Left lobe of liver (tissue), 2 donors: ENCODE measurements at regions not wholly inside any gene's neighbourhood (a gene's known extent, or its start where the extent isn't known, plus 50 kb on each side); places are given as distances from the start of the nearest gene placed in this dataset.
"Not testable (repeated sequence)": the region's sequence is repeated elsewhere in the genome, so short reads cannot be mapped to it uniquely, and the experiment has no call there.

Source experiments
- ATAC-seq: fragments of 200-7000 bp; cut with Tn5 transposase; one replicate; pipeline ENCODE4 v1.9.1; 2020; ENCODE audit warnings: mild to moderate bottlenecking, moderate library complexity
- DNase-seq: peaks from one replicate; pipeline ENCODE4 v3.0.0-alpha.2; 2020; ENCODE audit warnings: low spot score
- donor health status: DM: no; HTN: no; CAD: no; lungs with moderate emphysema.
- donor health status: DM: no; HTN: yes; CAD: no.

DNA sequence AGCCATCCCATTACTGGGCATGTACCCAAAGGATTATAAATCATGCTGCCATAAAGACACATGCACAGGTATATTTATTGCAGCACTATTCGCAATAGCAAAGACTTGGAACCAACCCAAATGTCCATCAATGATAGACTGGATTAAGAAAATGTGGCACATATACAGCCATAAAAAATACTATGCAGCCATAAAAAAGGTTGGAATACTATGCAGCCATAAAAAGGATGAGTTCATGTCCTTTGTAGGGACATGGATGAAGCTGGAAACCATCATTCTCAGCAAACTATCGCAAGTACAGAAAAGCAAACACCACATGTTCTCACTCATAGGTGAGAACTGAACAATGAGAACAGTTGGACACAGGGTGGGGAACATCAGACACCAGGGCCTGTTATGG, 151.5 kb downstream of the PLK2 start:
- not testable (repeated sequence) for ATAC-seq, DNase-seq

DNA sequence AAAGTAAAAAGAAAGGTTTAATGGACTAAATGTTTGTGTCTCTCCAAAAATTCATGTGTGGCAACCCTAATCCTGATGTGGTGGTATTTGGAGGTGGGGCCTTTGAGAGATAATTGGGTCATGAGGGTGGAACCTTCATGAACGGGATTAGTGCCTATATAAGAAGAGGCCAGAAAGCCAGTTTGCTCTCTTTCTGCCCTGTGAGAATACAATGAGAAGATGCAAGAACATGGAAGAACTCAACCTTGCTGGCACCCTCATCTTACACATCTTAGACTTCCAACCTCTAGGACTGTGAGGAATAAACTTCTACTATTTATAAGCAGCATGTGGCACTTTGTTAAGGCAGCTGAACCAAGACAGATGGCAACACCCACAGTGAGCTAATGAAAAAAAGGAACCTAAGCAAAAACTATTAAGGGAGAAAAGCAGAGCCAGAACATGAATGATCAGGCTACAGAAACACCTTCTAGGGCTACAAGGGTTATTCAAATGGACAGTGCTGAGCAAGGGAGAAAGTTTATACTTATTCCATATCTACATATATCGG, 159.5 kb downstream of the PLK2 start:
- DNase-seq (no peak), ATAC-seq (no peak)

GRCh38 chr5:58299256-58299655, 160.6 kb downstream of the PLK2 start:
- no peak for DNase-seq
- ATAC-seq = no peak

GRCh38 chr5:58294598-58295305, 165.1 kb downstream of the PLK2 start:
- no peak for DNase-seq
- ATAC-seq = peak; percentile 26

DNA sequence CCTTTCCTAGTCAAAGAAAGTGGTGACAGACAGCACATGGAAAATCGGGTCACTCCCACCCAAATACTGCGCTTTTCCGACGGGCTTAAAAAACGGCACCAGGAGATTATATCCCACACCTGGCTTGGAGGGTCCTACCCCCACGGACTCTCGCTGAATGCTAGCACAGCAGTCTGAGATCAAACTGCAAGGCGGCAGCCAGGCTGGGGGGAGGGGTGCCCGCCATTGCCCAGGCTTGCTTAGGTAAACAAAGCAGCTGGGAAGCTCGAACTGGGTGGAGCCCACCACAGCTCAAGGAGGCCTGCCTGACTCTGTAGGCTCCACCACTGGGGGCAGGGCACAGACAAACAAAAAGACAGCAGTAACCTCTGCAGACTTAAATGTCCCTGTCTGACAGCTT, 171.6 kb downstream of the PLK2 start:
- not testable (repeated sequence) for ATAC-seq, DNase-seq

- DNase-seq = no peak
- no peak for ATAC-seq
These were observed 173.1 kb downstream of the PLK2 start for GRCh38 chr5:58286741-58287140.

GRCh38 chr5:58285900-58286299, 174.0 kb downstream of the PLK2 start:
- no peak for ATAC-seq
- DNase-seq = no peak

DNA sequence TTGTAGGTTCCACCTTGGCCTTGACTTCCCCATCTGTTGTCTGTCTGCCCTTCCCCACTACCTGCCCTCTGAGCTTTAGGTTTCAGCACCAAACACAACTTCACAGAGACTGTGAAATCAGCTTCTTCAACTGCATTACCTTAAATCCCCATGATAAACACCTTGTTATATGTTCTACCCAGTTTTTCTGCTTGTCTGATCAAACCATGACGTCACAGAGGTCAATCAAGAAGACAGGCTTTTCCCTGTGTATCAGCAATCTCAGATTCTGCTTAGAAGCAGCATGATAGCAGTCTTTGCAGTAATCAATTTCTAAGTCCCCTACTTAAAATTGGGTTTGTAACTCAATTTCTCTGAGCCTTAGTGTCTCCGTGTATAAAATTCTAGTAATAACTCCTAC, 175.0 kb downstream of the PLK2 start:
- DNase-seq (no peak), ATAC-seq (no peak)

GRCh38 chr5:58281189-58281588, 178.7 kb downstream of the PLK2 start:
- ATAC-seq (no peak), DNase-seq (no peak)

- ATAC-seq = no peak
- DNase-seq = no peak
These were observed 180.6 kb downstream of the PLK2 start for GRCh38 chr5:58279259-58279658.

DNA sequence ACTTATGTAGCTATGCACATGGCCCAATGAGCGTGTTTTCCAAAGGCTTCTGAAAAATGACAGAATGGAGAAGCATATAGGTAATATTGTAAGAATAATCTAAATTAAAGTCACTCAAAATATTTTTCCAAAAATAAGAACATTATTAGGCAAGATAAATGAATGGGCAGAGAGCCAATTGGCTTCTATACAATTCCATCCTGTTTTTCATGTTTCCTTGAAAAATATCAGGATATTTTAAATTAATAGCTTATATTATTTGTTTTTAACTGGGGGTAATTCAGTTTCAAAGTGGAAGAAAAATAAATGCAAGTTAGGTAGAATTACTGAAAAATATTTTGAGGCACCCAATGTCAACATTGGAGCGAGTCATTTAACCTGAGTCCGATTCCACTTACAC, 183.5 kb downstream of the PLK2 start:
- ATAC-seq = no peak
- no peak for DNase-seq

GRCh38 chr5:58275516-58275915, 184.4 kb downstream of the PLK2 start:
- ATAC-seq = no peak
- DNase-seq = no peak

- no peak for ATAC-seq
- no peak for DNase-seq
These were observed 185.7 kb downstream of the PLK2 start for GRCh38 chr5:58274191-58274590.

DNA sequence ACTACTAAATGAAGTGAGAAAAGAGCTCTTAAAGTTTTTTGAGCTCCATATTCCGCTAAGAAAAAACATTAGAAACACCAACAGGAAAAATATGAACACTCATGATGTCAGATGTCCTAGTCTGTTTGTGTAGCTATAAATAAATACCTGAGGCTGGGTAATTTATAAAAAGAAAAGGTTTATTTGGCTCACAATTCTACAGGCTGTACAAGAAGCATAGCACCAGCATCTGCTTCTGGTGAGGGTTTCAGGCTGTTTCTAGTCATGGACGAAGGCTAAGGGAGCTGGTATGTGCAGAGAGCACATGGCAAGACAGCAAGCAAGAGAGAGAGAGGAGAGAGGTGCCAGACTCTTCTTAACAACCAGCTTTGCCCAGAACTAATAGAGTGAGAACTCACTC, 186.2 kb downstream of the PLK2 start:
- ATAC-seq (no peak), DNase-seq (no peak)

DNA sequence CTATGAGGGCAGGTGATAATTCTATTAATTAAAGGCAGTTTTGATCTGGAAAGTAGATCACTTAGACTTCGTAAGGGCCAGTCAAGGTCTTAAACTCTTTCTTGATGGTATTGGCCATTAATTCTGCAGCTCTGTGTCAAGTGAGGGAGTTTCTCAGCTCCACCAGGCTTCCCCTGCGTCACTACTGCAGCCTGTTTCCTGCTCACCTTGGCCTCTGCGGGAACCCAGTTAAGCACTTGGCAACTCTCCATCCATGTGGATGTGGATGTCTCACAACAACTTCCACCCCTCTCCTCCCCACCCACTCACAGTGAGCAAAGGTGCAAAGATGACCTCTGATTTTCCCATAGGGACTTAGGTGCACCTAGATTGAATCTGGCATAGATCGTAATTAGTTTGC, 191.6 kb downstream of the PLK2 start:
- ATAC-seq (peak; percentile 26), DNase-seq (no peak)

DNA sequence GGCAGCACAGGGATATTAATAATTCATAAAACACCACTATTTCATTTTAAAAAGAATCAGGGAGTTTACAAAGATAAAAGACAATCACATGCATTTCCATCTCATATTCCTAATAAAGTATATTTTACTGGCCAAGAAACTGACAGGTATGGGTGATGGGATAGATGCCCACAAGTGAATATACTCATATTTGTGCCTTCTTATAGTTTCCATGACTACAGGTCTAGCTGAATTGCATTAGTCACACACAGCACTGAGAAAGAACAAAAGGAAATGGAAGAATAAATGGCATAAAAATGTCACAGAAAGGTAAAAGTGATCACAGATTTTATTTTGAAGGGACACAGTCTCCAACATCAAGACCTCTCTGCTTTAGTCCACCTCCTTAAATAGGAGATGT, 193.5 kb downstream of the PLK2 start:
- no peak for DNase-seq
- ATAC-seq = no peak

DNA sequence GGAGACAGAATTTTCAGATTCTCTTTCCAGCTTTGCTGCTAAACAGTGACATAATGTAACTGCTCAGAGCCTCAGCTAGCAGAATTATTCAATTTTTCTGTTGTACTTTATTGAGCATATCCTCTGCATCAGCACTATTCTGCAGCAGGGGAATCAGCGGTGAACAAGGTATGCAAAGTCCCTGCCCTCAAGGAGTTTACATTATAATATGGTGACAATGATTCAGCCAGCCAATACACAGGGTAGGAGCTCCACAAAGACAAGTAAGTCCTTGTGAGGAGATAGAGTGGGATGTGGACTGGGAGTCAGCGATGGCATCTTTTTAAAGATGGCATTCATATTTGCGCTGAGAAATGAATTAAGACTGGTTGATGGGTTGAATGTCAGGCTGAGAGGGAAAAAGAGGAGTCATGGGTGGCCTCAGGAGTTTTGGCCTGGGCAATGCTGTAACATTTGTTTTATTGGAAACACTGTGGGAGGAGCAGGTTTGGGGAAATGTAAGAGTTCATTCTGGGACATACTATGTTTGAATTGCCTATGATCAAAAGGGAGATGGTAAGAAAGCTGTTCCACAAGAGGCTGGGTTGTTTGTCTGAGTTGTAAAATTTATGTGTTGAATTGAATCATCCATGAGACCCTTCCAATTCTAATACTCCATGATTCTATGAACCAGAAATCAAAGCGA, 194.5 kb downstream of the PLK2 start:
- no peak for ATAC-seq
- no peak for DNase-seq

DNA sequence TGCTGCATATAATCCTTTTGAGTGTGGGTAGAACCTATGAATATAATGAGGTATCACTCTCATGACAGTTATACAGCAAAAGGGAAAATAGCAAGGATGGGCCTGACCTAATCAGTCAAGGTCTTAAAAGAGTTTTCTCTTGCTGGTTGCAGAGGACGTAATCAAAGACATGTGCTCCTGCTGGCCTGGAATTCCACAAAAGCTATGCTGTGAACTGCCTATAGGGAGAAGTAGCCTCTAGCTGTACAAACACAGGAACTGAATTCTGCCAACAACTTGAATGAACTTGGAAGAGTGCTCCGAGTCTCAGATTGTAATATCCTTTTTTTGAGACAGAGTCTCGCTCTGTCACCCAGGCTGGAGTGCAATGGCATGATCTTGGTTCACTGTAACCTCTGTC, 195.6 kb downstream of the PLK2 start:
- ATAC-seq = no peak

DNA sequence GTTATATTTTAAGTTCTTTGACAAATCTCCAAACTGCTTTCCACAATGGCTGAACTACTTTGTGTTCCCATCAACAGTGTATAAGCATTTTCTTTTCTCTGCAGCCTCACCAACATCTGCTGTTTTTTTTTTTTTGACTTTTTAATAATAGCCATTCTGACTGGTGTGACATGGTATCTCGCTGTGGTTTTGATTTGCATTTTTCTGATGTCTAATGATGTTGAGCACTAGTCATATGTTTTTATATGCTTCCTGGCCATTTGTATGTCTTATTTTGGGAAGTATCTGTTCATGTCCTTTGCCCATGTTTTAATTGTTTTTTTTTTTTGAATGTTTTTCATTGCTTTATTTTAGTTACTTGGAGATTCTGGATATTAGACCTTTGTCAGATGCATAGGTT, 196.6 kb downstream of the PLK2 start:
- no peak for DNase-seq
- ATAC-seq = no peak

More for the DNA sequence above, 195.6 kb downstream of the PLK2 start:
- no peak for DNase-seq

DNA sequence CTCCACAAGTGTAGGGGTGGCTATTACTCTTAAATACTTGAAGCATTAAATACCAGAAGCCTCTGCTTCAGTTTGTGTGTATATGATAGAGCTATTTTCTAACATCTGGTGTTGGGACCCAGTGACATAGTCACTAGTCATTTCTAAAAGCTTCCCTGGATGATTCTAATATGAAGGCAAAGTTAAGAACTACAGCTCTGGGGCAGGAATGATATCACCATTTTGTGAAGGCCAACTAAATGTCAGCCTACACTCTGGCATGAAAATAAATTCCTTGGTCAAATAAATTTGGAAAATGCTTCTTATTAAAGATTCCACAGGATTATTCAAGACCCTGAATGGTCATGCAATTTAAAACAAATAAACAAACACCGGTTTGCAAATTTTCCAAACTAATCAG, 197.7 kb downstream of the PLK2 start:
- no peak for ATAC-seq
- no peak for DNase-seq

DNA sequence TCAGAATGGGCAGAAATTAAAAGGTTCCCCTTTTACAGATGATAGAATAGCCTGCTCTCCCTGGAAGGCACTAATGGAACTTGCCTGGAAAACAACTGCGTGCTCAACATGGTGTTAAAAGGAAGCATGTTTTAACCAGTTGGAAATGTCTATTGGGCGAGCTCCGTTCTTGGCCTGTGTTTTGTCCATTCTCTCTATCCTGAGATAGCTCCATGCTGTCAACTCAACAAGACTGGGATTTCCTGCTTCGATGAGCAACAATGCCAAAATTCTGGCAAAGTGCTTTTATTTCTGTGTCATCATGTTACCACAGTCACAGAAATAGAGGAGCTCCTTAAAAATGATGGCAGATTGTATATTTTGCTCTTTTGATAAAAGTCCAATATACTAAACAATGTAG, 198.3 kb downstream of the PLK2 start:
- no peak for ATAC-seq
- DNase-seq = no peak

DNA sequence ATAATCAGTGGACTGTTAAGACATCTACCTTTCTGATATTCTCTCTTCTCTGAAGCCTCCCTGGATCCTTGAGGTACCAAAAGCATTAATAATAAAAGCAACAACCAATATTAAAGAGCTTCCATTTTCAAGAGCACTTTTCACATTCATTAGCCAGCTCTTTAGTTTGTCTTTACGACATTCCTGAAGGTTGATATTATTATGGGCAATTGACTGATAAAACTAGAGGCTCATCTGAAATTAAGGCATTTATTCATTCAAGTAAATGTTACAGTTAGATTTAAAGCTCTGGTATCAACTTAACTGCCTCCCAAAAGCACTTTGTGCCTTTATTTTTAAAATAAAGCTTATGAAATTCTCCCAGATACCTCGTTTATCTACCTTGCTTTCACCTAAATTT, 199.6 kb downstream of the PLK2 start:
- DNase-seq = no peak
- ATAC-seq = no peak
